KMS-11 (cell line): ENCODE measurements at regions not wholly inside any gene's neighbourhood (a gene's known extent, or its start where the extent isn't known, plus 50 kb on each side); places are given as distances from the start of the nearest gene placed in this dataset.
"Not testable (repeated sequence)": the region's sequence is repeated elsewhere in the genome, so short reads cannot be mapped to it uniquely, and the experiment has no call there.

ENCODE experiments used
- H2AFZ ChIP-seq: fragments of 200-600 bp; sonication (generic); 2 replicates; pipeline ENCODE4 v1.6.1; 2016; ENCODE audit warnings: antibody characterized with exemption, mixed run types, low read depth
- H3K27ac ChIP-seq: fragments of 200-600 bp; sonication (generic); 2 replicates; pipeline ENCODE4 v1.6.1; 2016; ENCODE audit warnings: mild to moderate bottlenecking, mixed run types
- H3K27me3 ChIP-seq: fragments of 200-600 bp; sonication (generic); 2 replicates; pipeline ENCODE4 v1.6.1; 2017; ENCODE audit warnings: mild to moderate bottlenecking, low read depth, mixed run types, moderate library complexity; ENCODE audit not compliant: insufficient read depth
- H3K36me3 ChIP-seq: fragments of 200-600 bp; sonication (generic); 2 replicates; pipeline ENCODE4 v1.6.1; 2017; ENCODE audit warnings: mild to moderate bottlenecking, mixed run types; ENCODE audit not compliant: insufficient read depth
- H3K4me1 ChIP-seq: fragments of 200-600 bp; sonication (generic); 2 replicates; pipeline ENCODE4 v1.6.1; 2016; ENCODE audit warnings: mild to moderate bottlenecking, low read depth, mixed run types; ENCODE audit not compliant: poor library complexity, severe bottlenecking
- H3K4me2 ChIP-seq: fragments of 200-600 bp; sonication (generic); 2 replicates; pipeline ENCODE4 v1.7.0; 2016; ENCODE audit warnings: mild to moderate bottlenecking, mixed run types
- H3K4me3 ChIP-seq: fragments of 200-600 bp; sonication (generic); IDR thresholded peaks from 2 replicates; pipeline ENCODE4 v1.6.1; 2017; ENCODE audit warnings: low read depth, low read length, mixed read lengths; ENCODE audit not compliant: insufficient read depth
- H3K79me2 ChIP-seq: fragments of 200-600 bp; sonication (generic); 2 replicates; pipeline ENCODE4 v1.6.1; 2016; ENCODE audit warnings: low read depth, mixed run types; ENCODE audit not compliant: insufficient read depth
- H3K9ac ChIP-seq: fragments of 200-600 bp; sonication (generic); 2 replicates; pipeline ENCODE4 v1.6.1; 2016; ENCODE audit warnings: mild to moderate bottlenecking, mixed run types
- H4K20me1 ChIP-seq: fragments of 200-600 bp; sonication (generic); 2 replicates; pipeline ENCODE4 v1.6.1; 2016; ENCODE audit warnings: mild to moderate bottlenecking, mixed run types; ENCODE audit not compliant: insufficient read depth
- TF ChIP-seq, protein P1 (sequence below): fragments of 200-600 bp; sonication (generic); conservative IDR thresholded peaks from 2 replicates; pipeline ENCODE4 v1.6.1; 2017; ENCODE audit warnings: low read depth, mild to moderate bottlenecking, antibody characterized with exemption, low read length, moderate library complexity, mixed read lengths

DNA sequence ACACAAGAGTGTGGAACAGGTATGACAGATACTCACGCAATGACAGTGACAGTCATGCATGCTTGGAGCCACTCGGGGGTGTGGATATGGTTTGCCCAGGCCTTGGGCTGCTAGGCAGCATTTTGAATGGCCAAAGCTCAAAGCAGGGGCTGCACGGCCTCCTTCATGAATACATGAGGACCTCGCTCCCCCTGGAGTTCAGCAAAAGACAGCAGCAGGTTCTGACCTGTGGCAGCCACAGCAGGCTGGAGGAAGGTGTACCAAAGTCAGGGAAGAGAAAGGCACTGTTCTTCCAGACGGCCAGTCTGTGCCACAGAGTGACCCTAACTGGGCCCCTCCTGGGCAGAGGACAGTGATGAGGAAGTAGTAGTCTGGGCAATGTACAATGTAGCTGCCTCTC, 88.2 kb upstream of the C2CD4B start:
- H3K9ac ChIP-seq, result no peak overlapping the region
- no peaks in the 10 kb centered on the region for H3K79me2 ChIP-seq
- H3K4me2 ChIP-seq, result no peak overlapping the region
- H3K27me3 ChIP-seq, result no peaks in the 10 kb centered on the region
- no peak overlapping the region for H3K27ac ChIP-seq
- no peak overlapping the region for H2AFZ ChIP-seq
- no peaks in the 10 kb centered on the region for H3K36me3 ChIP-seq
- TF ChIP-seq, protein P1, sequence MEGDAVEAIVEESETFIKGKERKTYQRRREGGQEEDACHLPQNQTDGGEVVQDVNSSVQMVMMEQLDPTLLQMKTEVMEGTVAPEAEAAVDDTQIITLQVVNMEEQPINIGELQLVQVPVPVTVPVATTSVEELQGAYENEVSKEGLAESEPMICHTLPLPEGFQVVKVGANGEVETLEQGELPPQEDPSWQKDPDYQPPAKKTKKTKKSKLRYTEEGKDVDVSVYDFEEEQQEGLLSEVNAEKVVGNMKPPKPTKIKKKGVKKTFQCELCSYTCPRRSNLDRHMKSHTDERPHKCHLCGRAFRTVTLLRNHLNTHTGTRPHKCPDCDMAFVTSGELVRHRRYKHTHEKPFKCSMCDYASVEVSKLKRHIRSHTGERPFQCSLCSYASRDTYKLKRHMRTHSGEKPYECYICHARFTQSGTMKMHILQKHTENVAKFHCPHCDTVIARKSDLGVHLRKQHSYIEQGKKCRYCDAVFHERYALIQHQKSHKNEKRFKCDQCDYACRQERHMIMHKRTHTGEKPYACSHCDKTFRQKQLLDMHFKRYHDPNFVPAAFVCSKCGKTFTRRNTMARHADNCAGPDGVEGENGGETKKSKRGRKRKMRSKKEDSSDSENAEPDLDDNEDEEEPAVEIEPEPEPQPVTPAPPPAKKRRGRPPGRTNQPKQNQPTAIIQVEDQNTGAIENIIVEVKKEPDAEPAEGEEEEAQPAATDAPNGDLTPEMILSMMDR, result no peak
- H3K4me3 ChIP-seq, result no peak overlapping the region
- no peaks in the 10 kb centered on the region for H4K20me1 ChIP-seq
- no peaks in the 10 kb centered on the region for H3K4me1 ChIP-seq

DNA sequence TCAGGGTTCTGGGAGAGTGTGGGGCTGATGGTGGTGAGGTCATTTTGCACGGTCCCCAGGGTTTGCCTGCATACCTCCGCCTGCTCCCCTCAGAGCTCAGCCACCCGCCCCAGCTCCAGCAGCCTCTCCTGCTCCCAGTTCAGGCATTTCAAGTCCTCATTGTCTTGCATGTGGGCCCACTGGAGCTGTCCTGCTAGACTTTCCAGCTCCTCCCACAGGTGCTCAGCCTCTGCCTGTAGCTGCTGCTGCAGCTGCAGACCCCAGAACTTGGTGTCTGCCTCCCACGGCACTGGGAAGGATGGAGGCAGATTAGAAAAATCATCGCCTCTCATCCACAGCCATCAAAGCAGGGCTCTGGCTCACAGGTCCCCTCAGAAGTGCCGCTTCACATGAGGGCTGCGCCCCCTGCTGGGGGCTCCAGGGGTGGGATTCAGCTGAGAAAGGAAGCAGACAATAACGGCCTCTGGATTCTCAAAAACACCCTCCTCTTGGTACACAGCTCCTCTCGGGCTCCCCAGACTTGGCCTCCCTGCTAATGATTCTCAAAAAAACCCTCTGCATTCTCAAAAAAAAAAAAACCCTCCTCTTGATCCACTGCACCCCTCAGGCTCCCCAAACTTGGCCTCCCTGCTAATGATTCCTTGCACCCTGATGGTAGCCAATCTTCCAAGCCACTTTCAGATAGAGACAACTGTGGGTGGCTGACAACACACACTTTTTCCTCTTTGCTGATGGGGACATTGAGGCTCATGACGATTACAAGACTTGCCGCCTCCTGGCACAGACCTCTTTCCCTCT, 89.3 kb upstream of the C2CD4B start:
- no peaks in the 10 kb centered on the region for H3K27me3 ChIP-seq
- H3K9ac ChIP-seq, result no peak overlapping the region
- H3K79me2 ChIP-seq, result no peaks in the 10 kb centered on the region
- TF ChIP-seq, protein P1, result peak; percentile 75
- H3K27ac ChIP-seq, result no peak overlapping the region
- no peaks in the 10 kb centered on the region for H4K20me1 ChIP-seq
- no peaks in the 10 kb centered on the region for H3K4me1 ChIP-seq
- H3K4me3 ChIP-seq, result no peak overlapping the region
- no peak overlapping the region for H3K4me2 ChIP-seq
- H2AFZ ChIP-seq, result no peak overlapping the region
- H3K36me3 ChIP-seq, result no peaks in the 10 kb centered on the region

DNA sequence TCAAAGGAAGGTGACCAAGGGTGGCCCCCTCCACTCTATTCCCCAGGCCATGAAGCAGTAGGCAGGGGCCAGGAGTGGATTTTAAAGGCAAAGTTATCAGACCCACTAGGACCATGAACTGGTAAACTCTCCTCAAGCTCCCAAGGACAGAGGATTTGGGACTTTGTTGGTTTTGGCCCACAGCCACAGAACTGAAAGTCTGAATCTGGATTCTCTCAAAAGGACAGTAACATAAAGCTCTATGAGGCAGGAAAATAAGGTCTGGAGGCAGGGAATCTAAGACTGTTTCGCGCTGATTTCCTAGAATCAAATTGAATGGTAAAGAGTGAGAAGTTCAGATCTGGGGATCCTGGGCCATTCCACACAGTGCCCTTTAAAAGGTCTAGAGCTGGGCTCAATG, 91.3 kb upstream of the C2CD4B start:
- not testable (repeated sequence) for H3K4me2 ChIP-seq, H2AFZ ChIP-seq, H3K4me3 ChIP-seq, H3K36me3 ChIP-seq, H3K79me2 ChIP-seq, H3K27ac ChIP-seq, H3K27me3 ChIP-seq, H3K9ac ChIP-seq, H4K20me1 ChIP-seq, H3K4me1 ChIP-seq

DNA sequence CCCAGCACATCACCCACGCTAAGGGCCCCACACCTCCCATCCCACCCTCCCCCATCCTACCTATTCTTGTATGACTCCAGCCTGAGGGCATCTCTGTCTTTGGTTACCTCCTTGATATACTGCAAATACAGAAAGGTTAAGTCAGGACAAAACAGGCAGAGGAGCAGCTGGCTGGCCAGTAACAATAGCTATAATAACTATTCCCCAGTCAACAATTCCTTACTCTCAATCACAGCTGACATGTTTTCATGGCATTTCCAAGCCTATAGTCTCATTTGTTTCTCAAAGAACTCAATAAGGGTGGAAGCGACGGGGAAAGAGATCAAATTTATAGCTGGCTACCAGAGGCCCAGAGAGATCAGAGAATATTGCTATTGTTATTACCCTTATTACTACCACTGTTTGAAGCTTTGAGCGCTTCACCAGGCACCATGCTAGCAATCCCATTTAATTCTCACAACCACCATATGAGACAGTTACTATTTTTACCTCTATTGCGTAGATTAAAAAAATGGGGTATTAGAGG, 93.0 kb upstream of the C2CD4B start:
- no peaks in the 10 kb centered on the region for H3K36me3 ChIP-seq
- no peaks in the 10 kb centered on the region for H3K4me1 ChIP-seq
- no peaks in the 10 kb centered on the region for H3K27me3 ChIP-seq
- no peak overlapping the region for H2AFZ ChIP-seq
- no peak overlapping the region for H3K27ac ChIP-seq
- no peak overlapping the region for H3K4me3 ChIP-seq
- no peaks in the 10 kb centered on the region for H3K79me2 ChIP-seq
- no peak overlapping the region for H3K4me2 ChIP-seq
- no peaks in the 10 kb centered on the region for H4K20me1 ChIP-seq
- TF ChIP-seq, protein P1, result no peak
- no peak overlapping the region for H3K9ac ChIP-seq

DNA sequence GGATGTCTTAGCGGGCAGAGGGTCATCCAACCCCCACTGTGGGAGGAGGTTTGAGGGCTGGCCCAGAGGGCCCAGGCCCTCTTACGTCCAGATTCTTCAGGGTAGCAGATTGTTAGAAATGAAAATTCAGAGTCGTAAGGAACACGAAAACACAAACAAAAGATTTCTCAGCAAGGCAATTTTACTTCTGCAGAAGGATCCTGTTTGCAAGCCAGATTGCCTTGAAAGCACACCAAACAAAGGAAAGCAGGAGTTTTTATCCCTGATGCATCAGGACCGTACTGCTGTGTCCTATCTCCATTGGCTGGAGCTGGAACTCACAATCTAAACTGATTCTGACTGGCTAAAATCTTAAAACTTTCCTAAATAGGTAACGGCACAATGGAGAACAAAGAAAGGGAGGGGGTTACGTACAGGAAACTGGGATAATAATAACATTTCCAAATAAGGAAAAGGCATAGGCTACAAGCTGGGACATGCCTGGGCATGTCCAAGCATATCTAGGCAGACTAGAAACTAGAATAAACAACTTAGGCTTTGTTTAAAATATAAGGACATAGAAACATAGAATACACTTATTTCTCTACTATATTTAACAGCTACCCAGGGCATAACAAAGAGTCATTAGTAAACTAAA, 97.3 kb upstream of the C2CD4B start:
- TF ChIP-seq, protein P1, result no peak
- Histone ChIP-seq H4K20me1 (no peaks in the 10 kb centered on the region), H3K4me1 (no peaks in the 10 kb centered on the region), H3K4me2 (no peak overlapping the region), H3K4me3 (no peak overlapping the region), H3K27me3 (no peaks in the 10 kb centered on the region), H3K27ac (no peak overlapping the region), H2AFZ (no peak overlapping the region), H3K9ac (no peak overlapping the region), H3K79me2 (no peaks in the 10 kb centered on the region), H3K36me3 (no peaks in the 10 kb centered on the region)
